KBM-7 (cell line): ENCODE measurements at regions not wholly inside any gene's neighbourhood (a gene's known extent, or its start where the extent isn't known, plus 50 kb on each side); places are given as distances from the start of the nearest gene placed in this dataset.

Experiments
- DNase-seq: peaks from one replicate; pipeline ENCODE4 v3.0.0-alpha.2; 2015
- in situ Hi-C: fragments of 300-500 bp; cut with MboI; formaldehyde crosslinking; loops from 2 replicates; pipeline ENCODE4 v1.14.3; 2020; ENCODE audit warnings: low sequenced_read_pairs, low pct_unique_long_range_greater_than_20kb, mixed read lengths

GRCh38 chr7:41237956-41238355 lies 464.9 kb downstream of the INHBA start:
- in situ Hi-C loops = no loop called here
- no peak for DNase-seq

GRCh38 chr7:41232086-41232485 lies 470.8 kb downstream of the INHBA start:
- in situ Hi-C loops = no loop called here
- DNase-seq = no peak

DNA sequence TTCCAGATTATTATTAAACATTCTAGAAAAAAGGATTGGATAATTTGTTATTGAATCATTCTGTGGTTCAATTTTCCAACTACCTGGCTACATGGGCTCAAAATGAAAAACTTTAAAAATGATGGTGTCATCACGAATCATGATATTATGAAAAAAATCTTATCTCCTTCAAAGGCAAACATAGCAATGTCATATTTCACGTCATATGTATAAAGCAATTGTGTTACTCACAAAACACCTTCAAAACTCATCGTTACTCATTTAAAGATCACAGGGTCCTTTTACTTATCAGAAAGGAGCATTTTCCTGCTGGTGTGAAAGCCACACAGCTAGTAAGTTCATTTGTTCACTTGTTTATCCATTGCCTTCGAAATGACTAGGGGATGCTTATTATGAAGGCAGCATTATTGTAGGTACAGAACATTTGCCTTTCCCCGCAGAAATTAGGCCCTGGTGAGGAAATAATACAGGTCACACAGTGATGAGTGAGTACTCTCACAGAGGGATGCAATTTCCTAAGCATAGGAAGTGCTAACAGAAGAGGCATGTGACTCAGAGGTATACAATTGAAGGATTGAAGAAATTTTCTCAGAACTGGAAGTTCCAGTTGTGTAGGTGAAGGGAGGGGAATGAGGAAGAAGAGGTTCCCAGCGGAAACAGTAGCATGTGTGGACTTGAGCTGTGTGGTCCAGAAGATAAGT lies 478.7 kb downstream of the INHBA start:
- in situ Hi-C loops = no loop called here

GRCh38 chr7:41222746-41223145 lies 480.1 kb downstream of the INHBA start:
- no peak for DNase-seq
- in situ Hi-C loops = no loop called here

More for the DNA sequence above, 478.7 kb downstream of the INHBA start:
- DNase-seq = no peak

DNA sequence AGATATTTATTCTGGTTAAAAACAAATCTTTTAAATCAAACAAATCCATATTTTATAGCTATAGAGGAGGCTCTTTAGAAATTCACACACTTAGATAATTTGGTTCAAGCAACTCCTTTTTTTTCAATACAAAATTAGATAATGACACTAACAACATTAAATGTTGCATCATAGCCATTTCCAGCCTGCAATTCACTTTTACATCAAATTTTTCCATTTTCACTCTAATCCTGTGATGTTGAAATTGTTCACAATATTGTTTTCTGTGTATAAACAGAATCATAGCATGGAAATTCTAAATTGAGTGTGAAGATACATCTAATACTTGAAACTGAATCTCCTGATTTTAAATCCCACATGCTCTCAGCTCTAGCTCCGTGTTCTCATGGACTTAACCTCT lies 482.6 kb downstream of the INHBA start:
- no peak for DNase-seq
- in situ Hi-C loops = no loop called here

DNA sequence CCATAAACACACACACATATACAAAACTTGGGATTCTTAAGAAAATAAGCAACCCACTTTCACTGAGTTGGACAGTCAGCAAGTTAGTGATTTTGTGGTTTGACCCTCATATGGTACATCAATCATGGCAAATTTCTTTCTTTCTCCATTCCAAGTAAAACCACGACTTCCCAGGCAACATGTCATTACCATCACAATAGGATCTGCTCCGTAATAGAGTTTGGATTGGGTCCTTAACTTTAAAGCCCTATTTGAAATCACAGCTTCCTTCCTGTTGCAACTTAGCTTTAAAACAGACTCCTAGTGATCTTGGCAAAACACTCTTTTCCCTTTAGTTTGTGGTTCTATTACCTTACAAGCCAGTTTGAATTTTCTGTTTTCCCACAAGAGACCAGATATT lies 483.6 kb downstream of the INHBA start:
- no peak for DNase-seq
- in situ Hi-C loops = no loop called here

DNA sequence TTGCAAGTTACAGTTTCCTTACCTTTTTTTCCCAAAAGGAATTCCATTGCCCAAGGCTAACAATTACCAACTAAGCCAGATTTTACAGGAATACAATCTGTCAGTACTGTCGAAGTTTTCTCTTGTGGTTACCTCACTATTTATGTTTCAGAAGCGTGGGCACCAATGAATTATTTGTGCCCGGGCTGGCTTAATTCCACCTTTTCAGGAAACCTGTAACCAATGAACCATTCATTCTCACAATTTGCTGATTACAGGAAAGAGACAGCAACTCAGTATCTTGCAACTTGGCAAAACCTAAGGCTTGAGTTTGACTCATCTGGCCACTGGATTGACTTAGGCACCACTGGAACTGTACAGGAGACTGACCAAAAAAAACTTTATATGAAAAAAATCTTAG lies 485.6 kb downstream of the INHBA start:
- DNase-seq = no peak
- in situ Hi-C loops = no loop called here

GRCh38 chr7:41207141-41207540 lies 495.7 kb downstream of the INHBA start:
- no peak for DNase-seq
- in situ Hi-C loops = no loop called here

DNA sequence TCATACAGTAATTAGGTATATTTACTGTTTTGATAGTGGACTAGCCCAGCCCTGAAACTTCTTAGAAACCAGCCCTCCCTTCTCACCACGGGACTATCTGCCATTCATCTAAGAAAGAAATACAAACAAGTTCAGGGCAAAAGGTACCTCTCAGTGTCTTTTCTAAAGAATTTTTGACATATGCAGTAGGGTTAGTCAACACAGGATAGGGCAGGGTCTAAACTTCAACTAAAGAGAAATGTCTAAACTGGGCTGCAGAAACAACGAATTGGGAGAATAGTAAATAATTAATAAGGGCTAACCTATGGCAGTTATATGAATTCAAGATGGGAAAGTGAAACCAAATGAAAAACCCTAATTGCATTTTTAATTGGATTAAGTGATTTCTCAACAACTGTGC lies 496.6 kb downstream of the INHBA start:
- DNase-seq = no peak

GRCh38 chr7:41205600-41205999 lies 497.3 kb downstream of the INHBA start:
- DNase-seq = no peak
- in situ Hi-C loops = no loop called here

More for the DNA sequence above, 496.6 kb downstream of the INHBA start:
- in situ Hi-C loops = no loop called here

DNA sequence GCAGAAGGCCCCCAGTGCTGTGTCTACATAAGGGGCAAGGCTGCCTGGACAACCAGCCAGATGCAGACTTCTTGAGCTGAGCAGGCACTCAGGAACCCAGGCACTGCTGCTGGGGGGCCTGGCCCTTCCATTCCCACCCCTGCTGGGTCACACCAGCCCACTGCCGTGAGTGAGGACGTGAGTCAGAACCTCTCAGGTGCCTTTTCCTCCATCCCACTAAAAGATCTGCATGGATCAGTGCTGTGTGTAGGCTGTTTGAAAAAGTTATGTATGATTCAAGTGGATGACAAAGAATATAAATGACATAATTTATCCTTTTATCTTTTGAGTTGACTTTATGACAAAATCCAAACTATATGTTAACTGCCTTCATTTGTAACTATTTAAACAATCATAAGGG lies 499.3 kb downstream of the INHBA start:
- DNase-seq = no peak
- in situ Hi-C loops = no loop called here

DNA sequence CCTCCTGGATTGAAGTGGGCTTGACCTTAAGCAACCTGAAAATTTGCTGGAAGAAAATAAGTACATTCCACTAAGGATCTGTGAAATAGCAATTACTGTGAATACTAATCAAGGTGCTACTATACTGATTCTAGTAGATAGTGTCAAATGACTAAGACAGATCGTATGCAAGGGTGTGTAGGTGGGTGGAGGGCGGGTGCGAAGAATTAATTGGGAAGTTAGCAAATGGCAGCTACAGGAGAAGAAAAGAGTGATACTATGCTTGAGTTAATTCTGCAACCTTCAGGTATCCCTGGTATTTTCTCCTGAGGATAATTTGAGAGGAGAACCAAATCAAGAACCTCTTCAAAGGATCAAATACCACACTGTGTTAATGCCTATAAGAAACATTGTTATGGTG lies 501.9 kb downstream of the INHBA start:
- in situ Hi-C loops = no loop called here
- DNase-seq = no peak

DNA sequence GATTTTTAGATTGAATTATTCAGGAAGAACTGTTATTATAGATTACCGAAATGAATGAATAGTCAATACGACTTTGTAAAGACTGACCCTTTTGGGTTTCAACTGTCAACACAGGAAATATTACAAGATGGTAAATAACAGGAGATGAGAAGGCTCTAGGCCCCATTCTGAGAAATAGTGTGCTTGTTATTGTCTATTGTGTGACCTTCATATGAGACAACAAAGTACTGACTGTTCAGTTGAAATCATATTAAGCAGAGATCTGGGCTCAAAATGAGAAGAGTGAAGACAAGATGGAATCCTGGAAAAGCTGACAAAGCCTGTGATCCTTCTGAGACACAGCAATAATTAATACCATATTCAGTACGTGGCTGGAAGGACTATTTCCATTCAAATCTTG lies 503.8 kb downstream of the INHBA start:
- no peak for DNase-seq

GRCh38 chr7:41198502-41198901 lies 504.4 kb downstream of the INHBA start:
- no peak for DNase-seq
- in situ Hi-C loops = no loop called here

More for the DNA sequence above, 503.8 kb downstream of the INHBA start:
- in situ Hi-C loops = no loop called here

- in situ Hi-C loops = no loop called here
- no peak for DNase-seq
Measured at GRCh38 chr7:41197769-41198168, 505.1 kb downstream of the INHBA start.

DNA sequence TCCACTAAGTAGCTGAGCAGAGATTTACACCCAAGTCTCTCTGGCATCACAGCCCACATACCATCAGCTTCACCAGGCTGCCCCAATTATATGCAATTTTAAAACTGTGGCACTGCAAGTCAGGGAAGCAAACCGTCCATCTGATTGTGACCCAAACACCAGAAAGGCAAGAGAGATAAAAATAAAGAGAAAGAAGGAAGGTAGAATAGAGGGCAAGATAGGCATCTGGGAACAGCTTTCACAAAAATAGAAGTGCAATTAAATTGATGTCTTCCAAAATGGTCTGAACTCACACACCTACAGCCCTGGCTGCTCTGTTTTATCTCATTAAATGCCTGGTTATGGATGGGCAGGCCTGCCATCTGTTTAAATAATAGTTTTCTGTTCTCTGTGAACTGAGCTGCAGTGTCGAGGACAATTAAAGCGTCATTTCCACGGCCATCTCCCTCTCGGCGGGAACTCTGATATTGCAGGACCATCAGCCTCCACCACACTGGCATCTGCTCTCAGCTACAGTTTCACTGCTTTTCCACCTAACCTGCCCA lies 509.1 kb downstream of the INHBA start:
- in situ Hi-C loops = no loop called here
- DNase-seq = no peak

DNA sequence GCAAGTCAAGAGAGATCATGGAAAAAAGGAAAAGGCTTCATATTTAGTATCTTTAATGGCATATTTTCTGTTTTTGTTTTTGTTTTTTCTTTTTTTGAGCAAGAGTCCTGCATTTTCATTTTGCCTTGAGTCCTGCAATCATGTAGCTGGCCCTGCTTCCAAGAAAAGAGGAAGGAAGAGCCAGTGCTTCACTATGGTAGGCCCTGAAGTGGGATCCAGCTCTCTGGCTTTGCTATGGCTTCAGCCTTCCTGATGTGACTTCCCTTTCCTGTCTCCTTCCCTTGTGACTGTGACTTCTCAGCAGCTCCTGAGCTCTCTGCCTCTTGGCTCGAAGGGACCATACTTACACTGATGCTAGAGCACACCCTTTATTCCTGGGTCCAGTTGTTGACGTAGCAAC lies 512.3 kb downstream of the INHBA start:
- in situ Hi-C loops = no loop called here
- peak; percentile 28 for DNase-seq

DNA sequence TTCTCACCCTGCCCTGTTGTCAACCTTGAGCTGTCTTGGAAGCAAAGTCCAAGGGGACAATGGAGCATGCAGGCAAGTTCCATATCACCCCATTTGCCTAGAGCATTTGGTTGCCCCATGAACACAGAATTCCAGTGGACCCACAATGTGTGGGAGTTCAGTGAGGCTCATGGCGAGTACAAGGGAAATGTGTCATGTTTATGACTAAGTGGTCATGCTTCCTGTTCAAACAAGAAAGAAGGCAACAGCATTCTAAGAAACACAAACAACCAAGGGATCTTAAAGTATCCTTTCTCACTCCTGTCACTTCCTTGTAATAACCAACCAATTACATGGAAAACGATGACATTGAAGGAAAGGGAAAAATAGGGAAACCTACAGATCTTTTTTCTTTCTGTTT lies 513.0 kb downstream of the INHBA start:
- in situ Hi-C loops = no loop called here
- DNase-seq = no peak

- in situ Hi-C loops = no loop called here
- no peak for DNase-seq
Measured at GRCh38 chr7:41188163-41189130, 514.4 kb downstream of the INHBA start.

DNA sequence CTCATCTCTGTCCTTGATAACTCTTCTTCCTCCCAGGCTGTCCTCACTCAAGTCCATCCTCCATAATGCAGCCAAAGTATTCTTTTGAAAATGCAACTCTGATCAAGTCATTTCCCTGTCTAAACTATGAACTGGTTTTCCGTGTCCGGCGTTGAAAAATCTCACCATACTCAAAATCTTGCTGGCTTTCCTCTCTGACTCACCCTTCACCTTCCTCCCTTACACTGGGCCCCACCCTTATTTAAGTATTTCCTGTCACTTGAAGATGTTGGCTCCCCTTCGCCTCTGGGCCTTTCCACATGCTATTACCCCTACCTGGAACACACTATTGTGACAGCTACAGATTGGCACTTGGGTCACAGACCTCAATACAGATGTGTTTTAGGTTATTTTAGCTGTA lies 515.6 kb downstream of the INHBA start:
- in situ Hi-C loops = no loop called here
- DNase-seq = no peak
